Loucy (cell line): ENCODE measurements at regions not wholly inside any gene's neighbourhood (a gene's known extent, or its start where the extent isn't known, plus 50 kb on each side); places are given as distances from the start of the nearest gene placed in this dataset.
"Not testable (repeated sequence)": the region's sequence is repeated elsewhere in the genome, so short reads cannot be mapped to it uniquely, and the experiment has no call there.

Experiments used
- H2AFZ ChIP-seq: fragments of 200-600 bp; sonication (generic); 2 replicates; pipeline ENCODE4 v1.6.0; 2016; ENCODE audit warnings: antibody characterized with exemption, mild to moderate bottlenecking, low read length, moderate library complexity
- H3F3A ChIP-seq: fragments of 200-600 bp; 2 replicates; pipeline ENCODE4 v1.6.0; 2016; ENCODE audit warnings: antibody characterized with exemption, low read depth, mild to moderate bottlenecking
- H3K27me3 ChIP-seq: fragments of 200-600 bp; sonication (generic); 2 replicates; pipeline ENCODE4 v1.6.1; 2014; ENCODE audit warnings: low read length, mild to moderate bottlenecking; ENCODE audit not compliant: insufficient read depth, poor library complexity, severe bottlenecking
- H3K36me3 ChIP-seq: fragments of 200-600 bp; sonication (generic); 2 replicates; pipeline ENCODE4 v1.6.1; 2016; ENCODE audit warnings: low read length; ENCODE audit not compliant: insufficient read depth
- H3K4me1 ChIP-seq: fragments of 200-600 bp; sonication (generic); 2 replicates; pipeline ENCODE4 v1.5.1; 2014; ENCODE audit warnings: low read length, mild to moderate bottlenecking; ENCODE audit not compliant: insufficient read depth, poor library complexity, severe bottlenecking
- H3K4me2 ChIP-seq: fragments of 200-600 bp; sonication (generic); 2 replicates; pipeline ENCODE4 v1.6.0; 2014; ENCODE audit warnings: antibody characterized with exemption, low read length, low read depth, mild to moderate bottlenecking; ENCODE audit not compliant: poor library complexity, severe bottlenecking
- H3K4me3 ChIP-seq: fragments of 200-600 bp; sonication (generic); 2 replicates; pipeline ENCODE4 v1.5.1; 2014; ENCODE audit warnings: low read length, mild to moderate bottlenecking, mixed read lengths; ENCODE audit not compliant: poor library complexity, severe bottlenecking
- H3K79me2 ChIP-seq: fragments of 200-600 bp; sonication (generic); 2 replicates; pipeline ENCODE4 v1.6.1; 2014; ENCODE audit warnings: low read length; ENCODE audit not compliant: insufficient read depth
- H3K9ac ChIP-seq: fragments of 200-600 bp; sonication (generic); 2 replicates; pipeline ENCODE4 v1.6.0; 2014; ENCODE audit warnings: mild to moderate bottlenecking, low read depth, low read length, moderate library complexity; ENCODE audit not compliant: poor library complexity, severe bottlenecking
- H3K9me2 ChIP-seq: fragments of 200-600 bp; sonication (generic); replicated peaks from 2 replicates; pipeline ENCODE4 v1.6.1; 2016; ENCODE audit warnings: low read depth, low read length, mixed read lengths
- H3K9me3 ChIP-seq: fragments of 200-600 bp; sonication (generic); 2 replicates; pipeline ENCODE4 v1.6.1; 2014; ENCODE audit warnings: mild to moderate bottlenecking, antibody characterized with exemption, low read length, low read depth; ENCODE audit not compliant: insufficient read depth
- H4K20me1 ChIP-seq: fragments of 200-600 bp; sonication (generic); 2 replicates; pipeline ENCODE4 v1.6.0; 2014; ENCODE audit warnings: antibody characterized with exemption, low read length, mild to moderate bottlenecking; ENCODE audit not compliant: insufficient read depth, poor library complexity, severe bottlenecking
- CTCF ChIP-seq: fragments of 200-600 bp; sonication (generic); conservative IDR thresholded peaks from 2 replicates; pipeline ENCODE4 v1.5.1; 2014; ENCODE audit warnings: mild to moderate bottlenecking, antibody characterized with exemption, low read length
- EZH2phosphoT487 ChIP-seq: fragments of 200-600 bp; IDR thresholded peaks from 2 replicates; pipeline ENCODE4 v1.6.1; 2018; ENCODE audit warnings: antibody characterized with exemption, mild to moderate bottlenecking, moderate library complexity, borderline replicate concordance

GRCh38 chr15:37425541-37425940 lies 325.2 kb upstream of the MEIS2 start:
- no peaks in the 10 kb centered on the region for H3K4me1 ChIP-seq
- H3K79me2 ChIP-seq, result no peaks in the 10 kb centered on the region
- TF ChIP-seq EZH2phosphoT487 (no peak), CTCF (no peak)
- H3K4me3 ChIP-seq, result no peak overlapping the region
- H2AFZ ChIP-seq, result no peak overlapping the region
- H3F3A ChIP-seq, result no peaks in the 10 kb centered on the region
- H3K4me2 ChIP-seq, result no peak overlapping the region
- no peaks in the 10 kb centered on the region for H3K9me2 ChIP-seq
- H3K36me3 ChIP-seq, result no peaks in the 10 kb centered on the region
- H3K9ac ChIP-seq, result no peak overlapping the region
- no peaks in the 10 kb centered on the region for H3K27me3 ChIP-seq
- H4K20me1 ChIP-seq, result no peaks in the 10 kb centered on the region
- H3K9me3 ChIP-seq, result no peaks in the 10 kb centered on the region

GRCh38 chr15:37427393-37427792 lies 327.0 kb upstream of the MEIS2 start:
- not testable (repeated sequence) for H3K27me3 ChIP-seq, H2AFZ ChIP-seq, H3F3A ChIP-seq, H3K4me1 ChIP-seq, H3K9ac ChIP-seq, H4K20me1 ChIP-seq, H3K4me2 ChIP-seq, H3K9me2 ChIP-seq, H3K4me3 ChIP-seq, H3K36me3 ChIP-seq, H3K9me3 ChIP-seq, H3K79me2 ChIP-seq

GRCh38 chr15:37446921-37447320 lies 346.6 kb upstream of the MEIS2 start:
- H3K4me1 ChIP-seq, result no peaks in the 10 kb centered on the region
- no peak overlapping the region for H3K9ac ChIP-seq
- H3K36me3 ChIP-seq, result no peaks in the 10 kb centered on the region
- no peak for TF ChIP-seq CTCF
- no peak for TF ChIP-seq EZH2phosphoT487
- no peaks in the 10 kb centered on the region for H3K79me2 ChIP-seq
- no peak overlapping the region for H3K4me3 ChIP-seq
- no peaks in the 10 kb centered on the region for H4K20me1 ChIP-seq
- no peaks in the 10 kb centered on the region; the same call in 1 of the 2 replicates for H3K9me3 ChIP-seq
- no peaks in the 10 kb centered on the region for H3K27me3 ChIP-seq
- H2AFZ ChIP-seq, result no peak overlapping the region
- no peak overlapping the region for H3K4me2 ChIP-seq
- H3K9me2 ChIP-seq, result no peaks in the 10 kb centered on the region
- H3F3A ChIP-seq, result no peaks in the 10 kb centered on the region

GRCh38 chr15:37452498-37452897 lies 352.1 kb upstream of the MEIS2 start:
- Histone ChIP-seq H3K4me3 (no peak overlapping the region), H4K20me1 (no peaks in the 10 kb centered on the region), H3K36me3 (no peaks in the 10 kb centered on the region), H3K9me2 (no peaks in the 10 kb centered on the region), H3F3A (no peaks in the 10 kb centered on the region), H3K9ac (no peak overlapping the region), H3K4me2 (no peak overlapping the region), H2AFZ (no peak overlapping the region), H3K79me2 (no peaks in the 10 kb centered on the region), H3K27me3 (no peaks in the 10 kb centered on the region), H3K9me3 (peaks cover 12% of the 10 kb centered on the region; the same call in 1 of the 2 replicates), H3K4me1 (no peaks in the 10 kb centered on the region)
- TF ChIP-seq CTCF (no peak), EZH2phosphoT487 (no peak)
